Activated CD4-positive, alpha-beta T cell treated with anti-CD3 and anti-CD28 coated beads, Interleukin-2, amount 50 U/mL, for 4 hours (primary cell): ENCODE measurements at regions not wholly inside any gene's neighbourhood (a gene's known extent, or its start where the extent isn't known, plus 50 kb on each side); places are given as distances from the start of the nearest gene placed in this dataset.
A peak's percentile ranks its signal among the peaks of the same experiment; 100 is the strongest.

Experiments
- DNase-seq, 2 experiments: peaks; one replicate each; pipeline ENCODE4 v3.0.0-alpha.2; 2020

GRCh38 chr9:91024841-91025240 is 223.2 kb downstream of the SYK start:
- DNase-seq = no peak

DNA sequence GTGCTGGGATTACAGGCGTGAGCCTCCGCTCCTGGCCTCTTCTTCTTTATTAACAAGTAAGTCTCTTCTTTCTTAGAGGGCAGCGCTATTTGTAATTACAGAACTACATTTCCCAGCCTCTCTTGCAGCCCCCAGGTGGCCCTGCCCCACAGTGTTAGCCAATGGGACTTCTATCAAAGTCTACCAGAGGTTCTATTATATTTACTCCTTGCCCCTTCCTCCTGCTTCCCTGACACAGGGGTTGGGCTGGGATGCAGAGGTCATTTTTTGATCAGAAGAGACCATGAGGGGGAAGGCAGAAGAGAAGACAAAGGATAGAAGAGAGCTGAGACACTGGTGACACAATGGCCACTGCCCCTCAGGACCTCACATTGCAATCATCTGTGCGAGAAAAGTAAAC is 224.2 kb downstream of the SYK start:
- no peak for DNase-seq

DNA sequence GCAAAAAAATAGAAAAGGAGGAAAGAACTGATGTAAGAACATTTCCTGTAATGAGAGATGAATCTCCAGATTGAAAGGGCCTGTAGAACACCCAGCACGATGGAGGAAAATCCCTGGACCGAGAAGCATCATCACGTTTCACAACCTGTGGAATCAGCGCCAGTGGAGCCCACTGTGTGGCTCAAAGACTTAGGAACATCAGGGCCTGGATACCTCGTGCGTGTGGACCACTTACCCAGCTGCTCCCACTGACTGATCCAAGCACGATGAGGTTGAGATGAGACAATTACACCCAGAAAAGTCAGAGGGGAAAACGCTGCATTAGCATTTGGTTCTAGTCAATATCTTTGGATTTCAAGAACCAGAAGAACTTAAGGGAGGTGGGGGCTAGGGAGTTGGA is 224.6 kb downstream of the SYK start:
- DNase-seq = no peak

DNA sequence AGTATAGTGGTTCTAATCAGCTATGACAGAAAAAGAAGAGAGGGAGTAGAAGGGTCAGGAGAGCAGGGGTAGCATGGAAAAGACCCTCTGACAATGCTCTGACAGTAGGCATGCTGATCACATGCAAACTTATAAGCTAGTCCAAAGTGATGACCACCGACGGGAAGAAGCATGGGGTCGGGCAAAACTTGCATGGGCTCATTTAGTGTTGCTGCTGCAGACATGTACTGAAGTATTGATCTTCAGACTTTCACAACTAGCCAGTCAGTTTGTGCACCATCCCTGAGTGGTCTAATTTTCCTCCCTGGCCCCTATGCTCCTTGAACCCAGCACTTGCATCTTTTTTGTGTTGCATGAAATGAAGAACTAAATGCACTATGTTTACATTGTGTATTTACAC is 225.4 kb downstream of the SYK start:
- DNase-seq = no peak

GRCh38 chr9:91028166-91028827 is 226.7 kb downstream of the SYK start:
- no peak for DNase-seq

- no peak for DNase-seq
These were observed 228.2 kb downstream of the SYK start for GRCh38 chr9:91029650-91030361.

GRCh38 chr9:91032121-91032531 is 230.5 kb downstream of the SYK start:
- DNase-seq = no peak

- DNase-seq = no peak
These were observed 231.7 kb downstream of the SYK start for GRCh38 chr9:91033270-91033669.

- peak; percentile 67 to 68 for DNase-seq
These were observed 232.2 kb downstream of the SYK start for GRCh38 chr9:91033797-91034196.

DNA sequence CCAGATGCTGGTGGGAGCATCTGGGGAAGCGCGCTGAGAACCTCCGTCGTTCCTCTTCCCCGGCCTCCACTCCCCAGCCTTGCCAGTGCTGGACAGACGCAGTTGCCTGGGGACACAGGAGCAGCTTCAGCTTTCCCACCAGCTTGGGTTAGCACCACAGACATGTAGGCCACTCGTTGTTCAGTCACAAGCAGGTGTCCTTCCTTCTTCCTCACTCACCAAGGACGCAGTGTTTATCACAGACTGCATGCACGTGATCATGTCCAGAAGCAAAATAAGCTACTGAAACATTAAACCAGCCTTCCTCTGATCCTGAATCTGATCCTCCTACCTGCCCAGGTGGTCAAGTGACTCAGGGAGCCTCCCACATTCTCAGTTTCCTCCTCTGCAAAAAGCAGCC is 232.9 kb downstream of the SYK start:
- DNase-seq = no peak

DNA sequence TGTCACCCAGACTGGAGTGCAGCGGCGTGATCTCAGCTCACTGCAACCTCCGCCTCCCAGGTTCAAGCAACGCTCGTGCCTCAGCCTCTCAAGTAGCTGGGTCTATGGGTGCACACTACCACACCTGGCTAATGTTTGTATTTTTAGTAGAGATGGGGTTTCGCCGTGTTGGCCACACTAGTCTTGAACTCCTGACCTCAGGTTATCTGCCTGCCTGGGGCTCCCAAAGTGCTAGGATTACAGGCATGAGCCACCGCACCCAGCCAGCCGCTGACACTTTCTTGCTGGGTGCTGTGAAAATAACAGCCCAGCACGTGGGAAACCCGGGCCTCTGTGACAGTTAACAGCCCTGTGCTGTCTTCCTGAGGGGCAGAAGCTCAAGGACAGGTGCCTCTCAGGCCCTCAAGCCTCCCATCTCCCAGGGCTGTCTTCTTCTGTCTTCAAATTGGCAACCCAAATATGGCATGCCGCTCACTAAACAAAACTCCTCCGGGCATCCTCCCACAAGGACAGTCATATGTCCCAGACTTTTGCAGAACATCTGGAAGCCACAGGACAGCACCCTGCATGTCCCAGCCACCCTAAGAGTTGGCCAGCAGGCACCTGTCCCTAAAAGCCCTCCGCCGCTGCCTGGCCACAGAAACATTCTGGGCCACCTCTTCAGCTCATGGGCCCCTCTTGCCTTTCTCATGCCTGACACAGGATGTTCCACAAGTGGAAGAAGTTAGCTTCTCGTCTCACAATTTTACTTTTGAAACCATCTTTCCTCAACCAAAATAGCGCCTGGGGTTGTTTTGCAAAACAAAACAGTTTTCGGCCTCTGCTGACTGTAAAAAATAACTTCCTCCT is 233.6 kb downstream of the SYK start:
- DNase-seq = no peak

DNA sequence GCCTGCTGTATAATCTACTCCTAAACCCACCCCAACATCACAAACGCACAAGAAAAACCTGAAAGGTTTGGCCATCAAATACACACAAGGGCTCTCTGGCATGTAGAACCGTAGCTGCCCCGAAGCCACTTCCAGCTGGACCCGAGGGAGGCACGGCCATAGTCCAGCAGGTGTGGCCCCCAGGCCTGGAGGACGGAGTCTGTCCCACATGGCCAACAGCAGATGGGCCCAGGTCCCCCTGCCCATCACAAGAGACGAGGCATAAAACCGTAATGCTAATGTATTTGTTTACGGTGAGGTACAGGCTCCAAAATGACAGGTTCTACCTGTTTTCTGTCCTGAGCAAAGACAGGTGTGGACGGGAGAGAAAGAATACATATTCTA is 234.2 kb downstream of the SYK start:
- DNase-seq = no peak

- no peak for DNase-seq
These were observed 234.7 kb downstream of the SYK start for GRCh38 chr9:91036356-91036755.

GRCh38 chr9:91036826-91037510 is 235.3 kb downstream of the SYK start:
- peak; percentile 40 to 50 for DNase-seq

DNA sequence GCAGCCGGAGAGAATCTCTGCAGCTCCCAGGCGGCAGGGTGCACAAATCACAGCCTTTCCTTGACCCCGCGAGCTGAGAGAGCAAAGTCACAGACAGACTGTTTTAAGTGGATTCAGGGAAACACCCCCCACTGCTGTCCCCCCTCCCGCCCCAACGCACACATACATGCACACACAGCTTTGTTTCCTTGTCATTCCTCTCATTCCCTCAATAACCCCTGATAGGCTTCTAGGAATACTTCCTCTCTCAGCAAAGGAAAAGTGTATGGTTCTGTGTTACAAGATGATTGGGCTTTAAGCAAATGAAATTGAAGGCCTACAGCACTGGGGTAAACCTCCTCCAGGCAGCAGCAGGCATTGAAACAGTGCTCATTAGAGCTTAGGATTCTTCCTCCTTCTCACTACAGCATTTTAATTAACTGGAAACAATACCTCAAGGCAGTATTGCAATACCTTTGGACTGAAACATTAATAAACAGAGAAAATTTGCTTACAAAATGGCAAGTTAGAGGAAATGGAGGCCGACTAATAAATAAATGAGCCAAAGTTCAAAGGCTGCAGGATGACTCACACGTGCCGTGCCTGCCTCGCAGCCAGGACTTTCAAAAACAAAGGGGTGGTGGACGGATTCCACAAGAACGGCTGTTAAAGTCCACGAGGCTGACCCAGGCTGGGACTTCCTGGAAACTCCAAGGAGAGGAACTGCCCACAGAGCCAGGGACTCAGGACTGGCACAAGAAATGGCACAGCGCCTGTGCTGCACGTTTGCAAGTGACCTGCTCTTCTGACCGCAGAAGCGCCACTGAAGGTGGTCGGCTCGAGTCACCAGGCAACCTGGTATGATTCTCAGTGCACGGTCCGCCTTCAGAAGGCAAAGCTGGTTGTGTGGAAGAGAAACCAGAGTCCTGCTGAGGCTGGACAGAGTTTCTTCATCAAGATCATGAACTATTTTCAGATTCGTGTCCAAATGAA is 236.2 kb downstream of the SYK start:
- no peak for DNase-seq

DNA sequence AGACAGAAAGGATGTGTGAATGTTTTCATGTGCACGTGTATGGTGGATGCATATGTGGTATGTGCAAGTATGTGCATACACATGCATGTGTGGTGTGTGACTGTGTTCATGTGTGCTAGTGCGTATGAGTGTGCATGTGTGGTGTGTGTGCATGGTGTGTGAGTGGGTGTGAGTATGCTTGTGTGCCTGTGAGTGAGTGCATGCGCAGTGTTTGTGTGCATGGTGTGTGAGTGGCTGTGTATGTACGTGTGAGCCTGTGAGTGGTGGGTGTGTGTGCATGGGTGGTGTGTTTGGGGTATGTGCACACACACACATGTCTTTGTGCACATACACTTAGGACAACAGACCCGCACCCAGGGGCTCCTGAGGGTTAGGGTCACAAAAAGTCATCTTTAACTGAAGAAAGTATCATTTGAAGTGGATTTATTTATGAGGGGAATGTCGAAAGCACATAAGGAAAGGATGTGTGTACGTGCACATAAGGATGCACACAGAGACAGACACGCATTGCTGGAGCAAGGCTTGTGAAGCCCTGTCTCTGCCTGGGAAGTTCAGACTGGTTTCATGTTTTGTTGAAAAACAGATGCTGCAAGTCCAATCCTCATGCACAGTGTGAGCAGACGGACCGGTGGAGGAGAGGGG is 237.0 kb downstream of the SYK start:
- no peak for DNase-seq

DNA sequence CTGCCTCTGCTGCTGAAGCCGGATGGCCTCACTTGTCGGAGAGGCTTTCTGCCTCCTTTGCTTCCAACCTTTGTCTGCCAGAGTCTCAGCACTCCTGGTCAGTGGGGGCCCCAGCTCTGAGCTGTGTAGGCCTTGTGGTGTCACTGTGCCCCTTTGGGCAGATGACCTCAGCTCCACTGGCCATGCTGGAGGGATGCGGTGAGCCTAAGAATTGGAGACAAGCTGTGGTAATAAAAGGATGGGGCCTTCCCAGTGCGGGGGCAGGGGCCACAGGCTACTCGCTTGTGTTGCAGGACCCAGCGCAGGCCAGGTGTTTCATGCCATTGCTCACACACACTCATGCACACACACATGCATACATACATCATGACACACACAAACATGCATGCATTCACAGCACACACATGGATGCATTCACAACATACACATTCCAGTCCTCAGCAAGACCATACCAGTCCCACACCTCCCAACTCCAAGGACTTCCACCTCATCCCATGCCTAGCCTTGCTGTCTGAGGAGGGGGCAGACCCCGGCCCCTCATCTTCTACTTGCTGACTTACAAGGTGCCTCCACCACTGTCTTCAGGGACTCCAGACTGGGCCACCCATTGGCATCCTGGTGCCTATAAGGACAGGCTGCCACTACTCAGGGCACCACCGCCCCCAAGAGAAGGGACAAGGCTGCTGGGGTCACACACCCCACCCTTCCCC is 237.7 kb downstream of the SYK start:
- DNase-seq = no peak

- no peak for DNase-seq
These were observed 238.2 kb downstream of the SYK start for GRCh38 chr9:91039835-91040140.

GRCh38 chr9:91040371-91041215 is 239.0 kb downstream of the SYK start:
- DNase-seq = no peak

- DNase-seq = no peak
These were observed 240.4 kb downstream of the SYK start for GRCh38 chr9:91042024-91042423.
